ENCODE measurements at regions not wholly inside any gene's neighbourhood (a gene's known extent, or its start where the extent isn't known, plus 50 kb on each side); places are given as distances from the start of the nearest gene placed in this dataset.

GRCh38 chr3:22236490-22237270 lies 485.7 kb upstream of the ZNF385D start:
- no peak for DNase-seq

GRCh38 chr3:22239011-22239410 lies 488.0 kb upstream of the ZNF385D start:
- DNase-seq = no peak

GRCh38 chr3:22241110-22241509 lies 490.1 kb upstream of the ZNF385D start:
- no peak for DNase-seq

- DNase-seq = peak; percentile 77
Measured at GRCh38 chr3:22244761-22245521, 493.9 kb upstream of the ZNF385D start.

- DNase-seq = no peak
Measured at GRCh38 chr3:22245811-22246583, 495.0 kb upstream of the ZNF385D start.

- DNase-seq = no peak
Measured at GRCh38 chr3:22249658-22250057, 498.6 kb upstream of the ZNF385D start.

- no peak for DNase-seq
Measured at GRCh38 chr3:22257252-22257651, 506.2 kb upstream of the ZNF385D start.

GRCh38 chr3:22262386-22262785 lies 511.4 kb upstream of the ZNF385D start:
- DNase-seq = no peak

- peak; percentile 51 for DNase-seq
Measured at GRCh38 chr3:22263042-22263441, 512.0 kb upstream of the ZNF385D start.

- DNase-seq = no peak
Measured at GRCh38 chr3:22265403-22265802, 514.4 kb upstream of the ZNF385D start.

- peak; percentile 2 for DNase-seq
Measured at GRCh38 chr3:22269831-22270230, 518.8 kb upstream of the ZNF385D start.

GRCh38 chr3:22276351-22276750 lies 525.3 kb upstream of the ZNF385D start:
- no peak for DNase-seq

- no peak for DNase-seq
Measured at GRCh38 chr3:22284559-22284958, 533.5 kb upstream of the ZNF385D start.

GRCh38 chr3:22288756-22289155 lies 537.7 kb upstream of the ZNF385D start:
- DNase-seq = no peak

GRCh38 chr3:22292681-22293080 lies 541.7 kb upstream of the ZNF385D start:
- no peak for DNase-seq

- no peak for DNase-seq
Measured at GRCh38 chr3:22296601-22297000, 545.6 kb upstream of the ZNF385D start.

GRCh38 chr3:22297436-22297835 lies 546.4 kb upstream of the ZNF385D start:
- no peak for DNase-seq

- no peak for DNase-seq
Measured at GRCh38 chr3:22306454-22306853, 555.4 kb upstream of the ZNF385D start.

- no peak for DNase-seq
Measured at GRCh38 chr3:22308871-22309270, 557.9 kb upstream of the ZNF385D start.

GRCh38 chr3:22315925-22316324 lies 564.9 kb upstream of the ZNF385D start:
- DNase-seq = no peak

GRCh38 chr3:22318325-22318724 lies 567.3 kb upstream of the ZNF385D start:
- DNase-seq = no peak

- no peak for DNase-seq
Measured at GRCh38 chr3:22319446-22319845, 568.4 kb upstream of the ZNF385D start.

GRCh38 chr3:22322861-22323260 lies 571.9 kb upstream of the ZNF385D start:
- DNase-seq = no peak

- no peak for DNase-seq
Measured at GRCh38 chr3:22326305-22326704, 575.3 kb upstream of the ZNF385D start.

Data from T1000 (cell line).